GM10248 (cell line): ENCODE measurements at regions not wholly inside any gene's neighbourhood (a gene's known extent, or its start where the extent isn't known, plus 50 kb on each side); places are given as distances from the start of the nearest gene placed in this dataset.

Source experiments
- CTCF ChIA-PET: fragments of 300-600 bp; sonication (Branson Sonifier 250); formaldehyde crosslinking; extraction: SDS; loops from one replicate; lab custom pipeline; 2021; ENCODE audit warnings: antibody characterized with exemption; lab: Yijun Ruan, JAX
- POLR2A ChIA-PET: fragments of 350-650 bp; sonication (Branson Sonifier 250); formaldehyde crosslinking; extraction: SDS; loops from one replicate; lab custom pipeline; 2020; ENCODE audit warnings: antibody characterized with exemption; lab: Yijun Ruan, JAX
- DNase-seq: peaks from one replicate; pipeline ENCODE4 v3.0.0; 2012; ENCODE audit errors: extremely low spot score
- TF ChIP-seq, protein P1 (sequence below): IDR thresholded peaks from 2 replicates; pipeline ENCODE4 v1.5.1; 2012; ENCODE audit warnings: mild to moderate bottlenecking, low read depth; ENCODE audit errors: extremely low read depth, missing control alignments, control extremely low read depth

DNA sequence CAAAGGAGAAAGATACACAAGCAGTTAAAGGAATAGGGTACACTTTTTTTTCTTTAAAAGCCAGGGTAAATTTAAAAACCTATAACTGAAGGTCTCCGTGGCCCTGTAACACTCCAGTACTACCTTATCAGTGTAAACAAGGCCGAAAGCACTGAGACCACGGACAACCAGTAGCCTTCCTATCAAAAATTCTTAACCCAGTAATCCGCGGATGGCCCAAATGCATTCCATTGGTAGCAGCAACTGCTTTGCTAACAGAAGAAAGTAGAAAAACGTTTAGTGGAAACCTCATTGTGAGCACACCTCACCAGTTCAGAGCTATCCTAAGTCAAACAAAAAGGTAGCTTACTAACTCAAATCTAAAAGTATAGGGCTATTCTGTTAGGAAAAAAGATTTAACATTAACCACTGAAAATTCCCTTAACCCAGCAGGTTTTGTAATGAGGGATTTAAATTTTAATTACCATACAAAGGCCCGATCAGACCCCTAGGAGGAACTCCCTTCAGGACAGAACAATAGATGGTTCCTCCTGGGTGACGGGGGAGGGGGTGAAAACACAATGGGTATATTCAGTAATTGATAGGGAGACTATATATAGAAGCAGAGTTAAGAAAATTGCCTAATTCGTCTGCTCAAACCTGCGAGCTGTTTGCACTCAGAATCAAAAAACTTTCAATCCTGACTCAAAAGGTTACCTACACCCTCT is 50.8 kb upstream of the CWC22 start:
- ChIA-PET POLR2A (no interaction called here), CTCF (interaction anchor here (0.8 kb wide), 1 partner anchor 14 kb away, joined by 3 read pairs; no protein-coding TSS in a partner anchor)
- TF ChIP-seq, protein P1, sequence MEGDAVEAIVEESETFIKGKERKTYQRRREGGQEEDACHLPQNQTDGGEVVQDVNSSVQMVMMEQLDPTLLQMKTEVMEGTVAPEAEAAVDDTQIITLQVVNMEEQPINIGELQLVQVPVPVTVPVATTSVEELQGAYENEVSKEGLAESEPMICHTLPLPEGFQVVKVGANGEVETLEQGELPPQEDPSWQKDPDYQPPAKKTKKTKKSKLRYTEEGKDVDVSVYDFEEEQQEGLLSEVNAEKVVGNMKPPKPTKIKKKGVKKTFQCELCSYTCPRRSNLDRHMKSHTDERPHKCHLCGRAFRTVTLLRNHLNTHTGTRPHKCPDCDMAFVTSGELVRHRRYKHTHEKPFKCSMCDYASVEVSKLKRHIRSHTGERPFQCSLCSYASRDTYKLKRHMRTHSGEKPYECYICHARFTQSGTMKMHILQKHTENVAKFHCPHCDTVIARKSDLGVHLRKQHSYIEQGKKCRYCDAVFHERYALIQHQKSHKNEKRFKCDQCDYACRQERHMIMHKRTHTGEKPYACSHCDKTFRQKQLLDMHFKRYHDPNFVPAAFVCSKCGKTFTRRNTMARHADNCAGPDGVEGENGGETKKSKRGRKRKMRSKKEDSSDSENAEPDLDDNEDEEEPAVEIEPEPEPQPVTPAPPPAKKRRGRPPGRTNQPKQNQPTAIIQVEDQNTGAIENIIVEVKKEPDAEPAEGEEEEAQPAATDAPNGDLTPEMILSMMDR: no peak

More for the DNA sequence above, 50.8 kb upstream of the CWC22 start:
- DNase-seq: no peak
